Activated effector memory CD4-positive, alpha-beta T cell treated with Interleukin-2 at 50 U/mL for 16 hours (primary cell): ENCODE measurements at regions not wholly inside any gene's neighbourhood (a gene's known extent, or its start where the extent isn't known, plus 50 kb on each side); places are given as distances from the start of the nearest gene placed in this dataset.
"Not testable (repeated sequence)": the region's sequence is repeated elsewhere in the genome, so short reads cannot be mapped to it uniquely, and the experiment has no call there.

Experiments used
- DNase-seq: peaks from one replicate; pipeline ENCODE4 v3.0.0-alpha.2; 2020

DNA sequence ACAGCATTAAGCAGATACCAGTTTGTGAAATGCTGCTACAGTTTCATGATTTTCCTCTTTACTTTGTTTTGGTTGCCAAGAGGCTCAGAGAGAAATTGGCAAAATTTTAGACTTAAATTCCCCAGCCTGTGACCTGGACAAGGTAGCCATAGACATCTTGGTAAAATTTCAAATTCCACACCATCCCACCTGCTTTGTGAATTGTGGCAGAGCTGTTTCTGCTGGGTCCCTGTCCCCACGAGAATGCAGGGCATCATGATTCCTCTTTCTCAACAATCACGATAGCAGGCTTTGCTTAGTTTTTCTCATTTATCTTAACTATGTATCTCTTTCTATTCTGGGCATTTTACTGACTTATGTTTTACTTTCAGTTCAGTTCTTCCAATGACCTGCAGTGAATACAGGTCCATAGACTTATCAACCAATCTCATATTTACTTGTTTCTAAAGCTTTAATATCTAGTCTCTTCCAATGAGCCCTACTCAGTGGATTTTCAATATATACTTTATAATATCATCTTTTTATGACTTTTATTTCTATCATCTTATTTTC, 351.6 kb downstream of the SOCS6 start:
- DNase-seq = no peak

DNA sequence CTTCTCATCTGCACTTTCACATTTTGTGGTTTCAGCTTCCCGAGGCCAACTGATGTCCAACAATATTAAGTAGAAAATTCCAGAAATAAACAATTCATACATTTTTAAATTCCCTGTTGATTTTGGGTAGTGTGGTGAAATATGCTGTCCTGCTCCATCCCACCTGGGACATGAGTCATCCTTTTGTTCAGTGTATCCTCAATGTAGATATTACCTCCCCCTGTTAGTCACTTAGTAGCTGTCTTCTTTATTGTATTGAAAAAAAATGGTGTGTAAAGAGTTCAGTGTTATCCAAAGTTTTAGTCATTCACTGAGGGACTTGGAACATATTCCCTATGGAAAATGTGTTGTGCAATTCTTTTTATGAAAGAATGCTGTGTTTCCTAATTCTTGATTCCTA, 348.1 kb downstream of the SOCS6 start:
- DNase-seq = no peak

DNA sequence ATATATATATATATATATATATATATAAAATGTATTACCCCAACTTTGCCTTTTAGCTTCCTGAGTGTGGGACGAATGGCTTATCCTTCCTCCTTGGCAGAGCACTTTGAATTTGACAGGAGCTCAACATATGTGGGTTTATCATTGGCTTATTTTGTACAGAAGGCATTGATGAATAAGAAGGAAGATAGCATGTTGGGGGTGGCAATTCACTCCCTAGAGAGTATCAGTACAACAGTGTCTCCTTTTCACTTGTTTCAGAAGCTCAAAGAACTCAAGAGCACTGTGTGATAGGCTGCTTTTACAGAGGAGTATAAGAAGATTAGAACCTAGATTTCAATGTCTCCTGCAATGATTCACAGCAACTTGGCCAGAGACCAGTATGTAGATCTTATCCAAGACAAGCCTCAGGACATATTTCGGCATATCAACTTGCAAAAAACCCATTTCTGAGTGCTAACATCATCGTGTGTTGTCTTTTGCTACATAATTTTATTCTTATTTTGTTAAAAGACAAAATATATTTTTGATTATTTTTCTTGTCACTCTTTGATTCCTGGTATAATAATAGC, 345.8 kb downstream of the SOCS6 start:
- no peak for DNase-seq

DNA sequence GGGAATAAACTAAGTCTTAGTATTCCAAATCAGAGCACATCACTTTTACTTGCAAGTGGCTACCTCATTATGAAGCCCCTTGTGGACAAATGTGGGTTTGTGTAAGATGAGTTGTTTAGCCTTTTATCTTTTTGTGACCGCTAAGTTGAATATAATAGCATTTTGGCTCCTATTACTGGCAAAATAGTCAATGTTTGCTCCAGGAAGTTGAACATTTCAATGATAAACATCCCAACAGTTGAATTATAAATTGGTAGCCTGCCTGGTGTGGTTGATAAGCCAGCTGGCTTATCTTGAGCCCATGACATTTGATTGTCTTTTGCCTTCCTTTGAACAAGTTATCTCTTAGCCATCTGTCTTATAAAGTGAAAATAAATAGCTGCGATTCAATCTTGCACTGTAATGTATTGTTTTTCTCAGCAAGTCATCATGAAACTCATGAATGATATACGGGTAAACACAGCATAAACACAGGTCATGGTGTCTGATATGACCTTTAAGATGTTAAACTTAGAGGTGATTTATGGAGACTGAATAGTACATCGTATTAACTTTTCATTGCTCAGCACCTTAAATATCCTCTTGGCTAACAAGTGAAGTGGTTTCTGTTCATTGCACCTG, 338.4 kb downstream of the SOCS6 start:
- no peak for DNase-seq

DNA sequence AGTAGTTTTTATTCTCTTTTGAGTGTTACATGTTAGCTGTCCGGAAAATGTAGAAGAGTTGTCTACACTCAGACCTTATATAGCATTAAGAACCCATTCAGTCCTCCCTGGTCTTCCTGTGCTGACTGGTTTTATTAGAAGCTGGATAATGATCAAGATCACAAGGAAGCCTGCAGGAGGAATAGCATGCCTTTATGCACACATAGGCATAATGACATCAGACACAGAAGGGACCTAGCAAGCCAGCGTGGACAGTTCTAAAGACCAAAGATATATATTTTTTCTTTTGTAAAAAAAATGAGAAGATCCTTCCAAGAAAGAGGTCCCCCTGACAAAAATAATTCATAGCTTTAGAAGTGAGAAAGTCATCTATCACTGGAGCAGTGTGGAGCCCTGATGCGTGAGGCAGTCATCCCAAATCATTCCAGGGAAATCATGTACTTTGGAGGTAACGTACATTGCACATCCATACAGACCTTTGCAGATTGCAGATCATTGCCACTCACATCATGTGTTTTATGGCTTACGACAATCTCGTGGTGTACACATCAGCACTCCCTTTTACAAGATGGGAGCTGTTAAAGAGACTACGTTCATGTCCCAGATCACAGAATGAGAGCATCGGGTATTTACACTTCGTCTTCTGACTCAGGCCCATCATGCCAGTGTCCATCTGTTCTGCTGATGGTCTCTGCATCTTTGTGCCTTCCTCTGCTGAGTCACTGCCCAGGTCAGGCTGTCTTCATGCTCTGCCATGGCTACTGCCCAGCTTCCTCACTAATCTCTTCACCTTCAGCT, 334.0 kb downstream of the SOCS6 start:
- no peak for DNase-seq

DNA sequence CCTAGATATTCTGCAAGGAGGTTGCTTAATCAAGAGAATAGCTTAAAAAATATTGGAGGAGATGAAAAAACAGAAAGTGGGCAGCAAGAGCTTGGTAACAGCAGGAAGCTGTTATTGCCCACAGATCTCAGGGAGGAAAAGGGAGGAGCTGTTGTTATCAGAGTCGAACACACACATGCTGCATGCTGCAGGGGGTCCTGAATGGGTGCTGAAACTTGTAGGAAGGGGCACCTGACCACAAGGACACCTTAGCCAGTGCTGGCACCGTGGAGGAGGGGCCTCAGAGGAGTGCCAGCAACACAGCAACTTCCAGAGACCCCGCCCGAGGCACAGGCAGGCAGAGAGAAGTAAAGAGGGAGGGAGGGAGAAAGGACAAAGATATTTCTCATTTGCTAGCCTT, 332.9 kb downstream of the SOCS6 start:
- peak; percentile 7 for DNase-seq

DNA sequence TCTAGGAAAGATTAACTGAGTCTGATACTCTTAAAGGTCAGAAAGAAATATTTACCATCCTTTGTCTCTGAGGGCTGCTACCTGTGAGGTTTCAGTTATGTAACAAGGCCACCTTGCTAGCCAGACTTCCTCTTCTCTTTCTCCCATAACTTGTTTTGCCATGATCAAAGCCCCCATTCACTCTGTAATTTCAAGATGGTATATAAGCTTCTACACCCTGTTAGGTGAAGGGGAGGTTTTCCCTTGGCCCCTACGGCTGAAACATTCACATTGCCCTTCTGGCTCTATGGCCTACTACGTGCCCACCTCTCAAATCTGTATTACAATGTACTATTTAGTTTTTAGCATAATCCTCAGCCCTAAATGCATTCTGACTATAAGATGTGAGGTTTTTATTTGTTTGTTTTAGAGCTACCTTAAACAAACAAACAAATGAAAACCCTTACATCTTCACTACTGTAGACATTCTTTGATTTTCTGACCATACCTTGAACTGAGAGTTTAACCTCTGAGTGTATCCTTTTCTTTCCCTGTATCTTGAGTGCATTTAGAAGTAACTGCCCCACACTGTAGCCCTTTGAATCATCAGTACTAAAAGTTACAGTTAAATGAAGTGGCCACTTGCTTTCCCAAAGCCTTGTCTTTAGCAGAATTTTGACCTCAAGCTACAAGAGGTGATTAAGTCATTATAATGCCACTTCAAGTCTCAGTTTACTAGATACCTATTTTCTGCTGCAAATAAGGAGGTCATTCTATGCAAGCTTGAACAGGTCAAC, 332.2 kb downstream of the SOCS6 start:
- DNase-seq = no peak

DNA sequence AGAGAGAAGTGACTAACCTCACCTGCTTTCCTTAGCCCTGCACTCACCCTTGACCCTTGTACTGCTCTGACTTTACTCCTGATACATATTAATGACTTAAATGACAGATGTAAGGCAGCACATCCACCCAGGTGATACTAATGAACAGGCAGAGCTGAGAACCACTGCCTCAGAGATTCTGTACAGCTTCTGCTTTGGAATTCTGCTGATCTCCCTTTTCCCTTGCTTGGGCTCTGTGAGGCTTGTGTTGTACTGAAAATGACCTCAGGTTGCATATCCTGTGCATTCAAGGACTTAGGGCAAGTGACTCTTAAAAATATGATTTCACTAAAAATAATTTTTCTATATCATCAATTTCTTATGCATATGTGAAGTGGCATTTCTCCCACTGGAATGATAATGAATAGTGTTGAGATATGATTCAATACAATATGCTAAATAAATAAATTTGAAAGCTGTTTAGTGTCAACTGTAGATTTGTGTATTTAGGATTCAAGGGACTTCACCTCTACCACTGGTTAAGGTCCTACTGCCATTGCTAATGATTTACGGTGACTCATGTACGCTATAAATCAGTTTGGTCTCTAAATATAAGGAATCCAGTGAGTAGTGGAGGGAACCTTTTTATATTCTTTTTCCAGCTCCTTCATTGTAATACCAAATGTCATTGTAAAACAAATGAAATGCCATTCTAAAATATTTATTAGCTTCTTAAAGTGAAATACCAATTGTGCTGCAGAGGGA, 328.3 kb downstream of the SOCS6 start:
- DNase-seq = no peak

DNA sequence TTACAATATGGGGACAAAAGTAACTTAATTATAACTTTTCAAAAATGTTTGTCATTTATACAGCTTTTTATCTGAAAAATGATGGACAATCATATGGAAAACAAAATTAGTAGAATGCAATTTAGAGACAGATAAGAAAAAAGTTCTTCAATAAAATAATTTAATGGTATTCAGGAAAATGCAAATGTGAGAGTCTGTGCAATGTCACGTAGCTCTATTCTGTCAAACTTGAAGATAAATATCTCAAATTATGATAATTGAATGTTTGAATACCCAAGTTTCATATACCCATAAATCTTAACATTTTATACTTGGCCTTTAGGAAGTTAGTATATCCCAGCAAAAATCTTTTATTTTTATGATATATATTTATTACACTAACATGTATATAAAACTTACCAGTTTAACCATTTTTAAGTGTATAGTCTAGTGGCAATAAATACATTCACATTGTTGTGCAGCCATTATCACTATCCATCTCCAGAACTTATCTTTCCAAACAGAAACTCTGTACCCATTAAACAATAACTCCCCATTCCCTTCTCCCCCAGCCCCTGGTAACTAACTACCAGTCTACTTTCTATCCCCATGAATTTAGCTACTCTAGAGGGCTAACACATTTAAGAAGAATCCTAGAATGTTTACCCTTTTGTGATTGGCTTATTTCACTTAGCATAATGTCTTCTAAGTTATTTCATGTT, 311.5 kb downstream of the SOCS6 start:
- DNase-seq = no peak

DNA sequence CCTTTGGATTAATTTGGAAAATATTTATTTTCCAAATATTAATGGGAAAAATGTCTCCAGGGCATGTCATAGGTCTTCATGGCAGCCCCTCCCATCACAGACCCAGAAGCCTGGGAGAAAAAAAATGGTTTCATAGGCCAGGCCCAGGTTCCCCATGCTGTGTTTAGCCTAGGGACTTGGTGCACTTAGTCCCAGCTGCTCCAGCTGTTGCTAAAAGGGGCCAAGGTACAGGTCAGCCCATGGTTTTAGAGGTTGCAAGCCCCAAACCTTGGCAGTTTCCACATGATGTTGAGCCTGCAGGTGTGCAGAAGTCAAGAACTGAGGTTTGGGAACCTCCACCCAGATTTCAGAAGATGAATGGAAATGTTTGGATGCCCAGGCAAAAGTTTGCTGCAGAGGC, 309.6 kb downstream of the SOCS6 start:
- DNase-seq = no peak

DNA sequence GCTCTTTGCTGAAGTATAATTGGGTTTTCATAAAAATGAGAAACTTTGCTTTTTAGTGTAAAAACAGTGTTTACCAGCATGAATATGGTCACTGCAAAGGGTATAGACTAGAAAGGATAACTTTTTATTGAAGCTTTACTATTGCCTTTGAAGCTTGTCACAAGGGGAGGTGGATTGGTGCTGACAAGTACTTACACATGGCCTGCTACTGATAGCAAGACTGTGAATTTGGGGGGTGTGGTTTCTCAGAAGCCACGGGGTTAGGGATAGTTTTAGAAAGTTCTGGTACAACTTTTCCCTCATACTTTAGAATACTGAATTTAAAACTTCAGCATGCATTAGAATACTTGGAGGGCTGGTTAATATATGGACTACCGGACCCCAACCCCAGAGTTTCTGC, 294.1 kb downstream of the SOCS6 start:
- no peak for DNase-seq

DNA sequence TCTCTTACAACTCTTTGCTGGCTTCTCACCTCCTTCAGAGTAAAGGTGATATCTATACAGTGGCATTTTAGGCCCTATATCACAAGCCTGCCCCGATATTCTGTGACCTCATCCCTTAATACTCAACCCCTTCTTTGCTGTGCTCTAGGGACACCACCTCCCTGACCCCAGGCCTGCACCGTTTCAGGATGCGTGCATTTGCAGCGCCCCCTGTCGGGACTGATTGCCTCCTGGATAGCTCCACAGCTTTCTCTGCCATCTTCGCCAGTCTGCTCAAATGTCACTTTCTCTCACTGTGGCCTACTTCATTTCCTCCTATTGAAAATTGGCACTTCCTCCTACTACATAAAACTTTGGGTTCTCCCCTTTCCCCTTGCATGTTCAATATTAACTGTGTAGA, 289.6 kb downstream of the SOCS6 start:
- no peak for DNase-seq

DNA sequence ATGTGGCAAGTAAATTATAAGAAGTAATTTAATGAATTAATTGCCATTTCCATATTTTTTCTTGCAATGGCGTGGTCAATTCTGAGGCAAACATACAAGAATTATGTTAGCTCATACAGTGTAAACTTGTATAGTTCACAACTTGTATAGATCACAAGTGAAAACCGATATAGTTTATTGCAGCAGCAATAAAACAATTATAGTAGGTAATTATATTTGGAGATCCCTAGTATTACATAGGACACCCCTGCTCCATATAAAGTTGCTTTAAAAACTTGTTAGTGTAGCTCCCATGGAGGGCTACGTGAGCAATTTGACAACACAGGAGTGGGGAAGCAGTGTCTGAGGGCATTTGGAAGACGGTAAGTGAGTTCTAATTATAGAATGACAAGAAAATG, 288.2 kb downstream of the SOCS6 start:
- no peak for DNase-seq

DNA sequence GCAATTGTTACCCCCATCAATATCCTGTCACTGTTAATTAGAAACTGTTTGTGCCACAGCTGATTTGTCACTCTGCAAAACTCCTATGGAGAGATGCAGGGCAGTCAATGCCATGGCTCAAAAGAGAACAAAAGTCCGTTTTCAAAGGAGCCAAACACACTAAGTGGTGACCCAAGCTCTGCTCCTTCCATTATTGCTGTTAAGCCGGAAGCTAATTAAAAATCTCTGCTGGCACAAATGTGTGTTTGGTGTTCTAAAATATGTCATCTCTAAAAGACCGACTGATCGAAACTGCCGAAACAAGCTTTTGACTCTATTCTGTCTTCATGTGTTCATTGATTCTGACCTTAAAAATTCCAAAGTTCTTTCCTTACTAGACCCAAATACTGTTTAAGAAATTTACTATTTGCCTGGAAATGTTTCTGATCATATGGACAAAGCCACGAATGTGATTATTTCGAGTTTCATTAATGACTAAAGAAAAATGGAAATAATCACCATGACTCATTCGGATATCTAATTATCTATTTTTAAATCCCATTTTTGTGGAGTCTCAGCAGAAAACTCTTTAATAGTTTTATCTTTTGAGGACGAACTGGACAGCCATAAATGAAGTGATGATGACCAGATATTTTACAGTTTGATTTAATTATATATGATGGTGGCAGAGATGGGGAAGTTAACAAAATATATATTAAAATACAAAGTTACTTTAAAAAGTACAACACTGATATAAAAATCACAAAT, 287.6 kb downstream of the SOCS6 start:
- no peak for DNase-seq

DNA sequence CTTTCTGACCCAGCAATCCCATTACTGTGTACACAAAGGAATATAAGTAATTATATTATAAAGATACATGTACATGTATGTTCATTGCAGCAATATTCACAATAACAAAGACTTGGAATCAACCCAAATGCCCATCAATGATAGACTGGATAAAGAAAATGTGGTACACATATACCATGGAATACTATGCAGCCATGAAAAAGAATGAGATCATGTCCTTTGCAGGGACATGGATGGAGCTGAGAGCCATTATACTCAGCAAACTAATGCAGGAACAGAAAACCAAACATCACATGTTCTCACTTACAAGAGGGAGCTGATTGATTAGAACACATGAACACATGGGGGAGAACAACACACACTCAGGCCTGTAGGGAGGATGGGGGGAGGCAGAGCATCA, 286.1 kb downstream of the SOCS6 start:
- not testable (repeated sequence) for DNase-seq

DNA sequence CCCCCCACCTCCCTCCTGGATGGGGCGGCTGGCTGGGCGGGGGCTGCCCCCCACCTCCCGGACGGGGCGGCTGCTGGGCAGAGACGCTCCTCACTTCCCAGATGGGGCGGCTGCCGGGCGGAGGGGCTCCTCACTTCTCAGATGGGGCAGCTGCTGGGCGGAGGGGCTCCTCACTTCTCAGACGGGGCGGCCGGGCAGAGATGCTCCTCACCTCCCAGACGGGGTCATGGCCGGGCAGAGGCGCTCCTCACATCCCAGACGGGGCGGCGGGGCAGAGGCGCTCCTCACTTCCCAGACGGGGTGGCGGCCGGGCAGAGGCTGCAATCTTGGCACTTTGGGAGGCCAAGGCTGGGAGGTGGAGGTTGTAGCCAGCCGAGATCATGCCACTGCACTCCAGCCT, 280.8 kb downstream of the SOCS6 start:
- not testable (repeated sequence) for DNase-seq

DNA sequence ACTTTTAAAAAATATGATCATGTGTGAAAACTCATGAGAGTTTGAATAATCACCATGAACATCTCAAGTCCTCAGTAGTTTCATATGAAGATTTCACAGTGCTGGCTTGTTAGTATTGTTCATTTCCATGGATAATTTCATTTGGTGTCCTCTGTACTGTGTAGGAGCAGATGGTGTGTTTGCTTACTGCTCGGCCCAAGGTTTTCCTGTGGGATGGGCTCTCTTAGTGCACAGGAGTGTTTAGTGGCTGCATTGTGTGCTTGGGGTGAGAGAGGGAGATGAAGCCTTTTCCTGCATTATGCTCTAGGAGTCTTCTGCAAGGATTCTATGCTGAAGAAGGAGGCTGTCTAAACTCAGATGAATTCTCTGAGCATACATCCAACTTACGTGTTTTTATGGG, 270.6 kb downstream of the SOCS6 start:
- no peak for DNase-seq

DNA sequence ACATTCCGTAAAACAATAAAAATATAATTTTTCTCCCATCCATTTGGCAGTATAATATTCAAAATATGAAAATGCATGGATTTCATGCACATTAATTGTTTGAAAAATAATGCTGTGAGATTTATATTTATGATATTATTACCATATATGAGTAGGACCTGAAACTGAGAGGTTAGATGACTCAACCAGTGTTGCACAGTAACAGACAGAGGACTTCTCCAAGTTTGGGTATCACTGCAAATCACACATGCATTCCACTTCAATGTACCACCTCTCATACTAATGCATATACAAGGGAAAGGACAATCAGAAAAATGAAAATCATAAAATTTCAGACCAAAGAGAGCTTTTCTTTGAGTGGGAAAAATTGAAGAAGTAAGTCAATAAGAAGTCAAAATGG, 269.5 kb downstream of the SOCS6 start:
- no peak for DNase-seq

DNA sequence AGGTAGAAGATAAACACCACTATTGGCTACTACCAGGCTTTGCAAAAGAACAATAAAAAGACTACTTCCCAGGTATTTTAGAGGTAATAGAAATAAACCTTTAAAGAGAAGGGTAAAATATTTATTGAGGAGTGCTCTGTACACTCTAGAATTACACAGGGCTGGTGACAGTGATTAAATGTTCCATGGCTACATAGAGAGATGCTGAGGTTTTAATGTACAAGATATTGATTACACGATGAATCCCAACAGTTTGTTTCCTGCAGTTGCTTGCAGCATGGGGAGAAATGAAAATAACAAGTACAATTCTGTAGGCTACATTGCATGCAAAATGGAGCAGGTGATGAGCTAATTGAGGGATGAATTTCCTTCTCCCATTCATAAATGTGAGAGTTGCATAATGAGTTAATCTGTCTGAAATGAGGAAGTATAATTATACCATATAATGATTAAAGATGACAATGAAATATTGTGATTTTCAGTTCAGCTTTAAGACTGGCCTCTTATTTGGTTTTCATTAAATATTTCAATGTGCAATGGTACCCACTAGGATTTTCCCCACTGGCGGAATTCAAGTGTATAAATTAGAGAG, 266.1 kb downstream of the SOCS6 start:
- DNase-seq = no peak

DNA sequence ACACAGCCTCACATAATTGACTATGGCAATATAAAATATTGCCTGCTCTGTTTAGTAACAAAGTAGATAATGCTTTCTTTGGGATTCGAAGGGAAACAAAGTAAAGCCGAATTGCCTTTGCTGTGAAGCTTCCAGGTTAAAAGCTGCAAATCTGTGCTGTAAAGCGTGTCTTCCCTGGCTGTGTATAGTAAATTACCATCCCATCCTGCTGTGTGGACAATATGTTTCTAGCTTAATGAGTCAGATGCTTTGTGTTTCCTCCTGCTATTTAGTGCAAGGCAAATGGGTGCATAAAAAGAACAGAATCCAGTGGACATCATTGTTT, 265.1 kb downstream of the SOCS6 start:
- no peak for DNase-seq
